ENCODE measurements at regions not wholly inside any gene's neighbourhood (a gene's known extent, or its start where the extent isn't known, plus 50 kb on each side); places are given as distances from the start of the nearest gene placed in this dataset.

DNA sequence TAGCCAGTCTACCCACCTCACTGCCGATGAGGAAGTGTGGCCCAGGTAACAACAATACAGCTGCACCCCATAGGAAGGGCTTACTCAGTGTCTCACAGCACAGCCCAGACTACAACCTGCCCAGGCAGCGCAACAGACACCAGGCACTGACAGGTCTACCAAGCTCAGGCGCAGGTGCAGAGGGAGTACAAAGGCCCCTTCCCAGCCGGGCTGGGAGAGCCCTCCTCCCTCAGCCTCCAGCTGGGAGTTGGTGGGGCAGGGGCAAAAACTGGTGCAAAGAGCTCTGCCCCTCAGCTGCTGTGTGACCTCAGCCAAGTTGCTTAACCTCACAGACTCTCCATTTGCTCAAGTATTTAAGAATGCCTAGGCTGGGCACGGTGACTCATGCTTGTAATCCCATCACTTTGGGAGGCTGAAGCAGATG lies 112.6 kb upstream of the LHX1 start:
- no peak for DNase-seq
- H3K27me3 Mint-ChIP-seq = peaks cover 33% of the 10 kb centered on the region
- no peak overlapping the region for H3K27ac Mint-ChIP-seq
- H3K9me3 Mint-ChIP-seq = no peaks in the 10 kb centered on the region
- H3K4me1 Mint-ChIP-seq = no peaks in the 10 kb centered on the region
- no peaks in the 10 kb centered on the region for H3K36me3 Mint-ChIP-seq (ENCODE audit: low read depth)
- CTCF ChIA-PET = no interaction called here
- POLR2A ChIA-PET = no interaction called here
- H3K4me3 Mint-ChIP-seq = no peak overlapping the region

- Mint-ChIP-seq H3K27ac (no peak overlapping the region), H3K4me3 (no peak overlapping the region), H3K36me3 (ENCODE audit: low read depth) (no peaks in the 10 kb centered on the region), H3K27me3 (peaks cover 33% of the 10 kb centered on the region), H3K4me1 (no peaks in the 10 kb centered on the region), H3K9me3 (no peaks in the 10 kb centered on the region)
- POLR2A ChIA-PET = no interaction called here
- CTCF ChIA-PET = interaction anchor here (0.6 kb wide), 1 partner anchor 223 kb away, joined by 4 read pairs; no protein-coding TSS in a partner anchor
- no peak for DNase-seq
Measured at GRCh38 chr17:36825113-36825512, 112.2 kb upstream of the LHX1 start.

GRCh38 chr17:36825521-36825920 lies 111.8 kb upstream of the LHX1 start:
- no peaks in the 10 kb centered on the region for H3K4me1 Mint-ChIP-seq
- H3K27ac Mint-ChIP-seq = no peak overlapping the region
- H3K36me3 Mint-ChIP-seq (ENCODE audit: low read depth) = no peaks in the 10 kb centered on the region
- H3K27me3 Mint-ChIP-seq = peaks cover 33% of the 10 kb centered on the region
- DNase-seq = no peak
- ChIA-PET POLR2A (no interaction called here), CTCF (interaction anchor here (0.6 kb wide), 1 partner anchor 224 kb away, joined by 4 read pairs; no protein-coding TSS in a partner anchor)
- no peak overlapping the region for H3K4me3 Mint-ChIP-seq
- no peaks in the 10 kb centered on the region for H3K9me3 Mint-ChIP-seq

GRCh38 chr17:36825951-36826350 lies 111.3 kb upstream of the LHX1 start:
- ChIA-PET POLR2A (no interaction called here), CTCF (interaction anchor here (1.5 kb wide), 1 partner anchor 8 kb away, joined by 3 read pairs; no protein-coding TSS in a partner anchor)
- Mint-ChIP-seq H3K27ac (no peak overlapping the region), H3K4me3 (no peak overlapping the region), H3K4me1 (no peaks in the 10 kb centered on the region), H3K36me3 (ENCODE audit: low read depth) (no peaks in the 10 kb centered on the region), H3K9me3 (no peaks in the 10 kb centered on the region), H3K27me3 (peaks cover 31% of the 10 kb centered on the region)
- no peak for DNase-seq

GRCh38 chr17:36827081-36827480 lies 110.2 kb upstream of the LHX1 start:
- Mint-ChIP-seq H3K4me1 (no peaks in the 10 kb centered on the region), H3K27ac (no peak overlapping the region), H3K36me3 (ENCODE audit: low read depth) (no peaks in the 10 kb centered on the region), H3K27me3 (peaks cover 27% of the 10 kb centered on the region), H3K9me3 (no peaks in the 10 kb centered on the region), H3K4me3 (no peak overlapping the region)
- ChIA-PET POLR2A (no interaction called here), CTCF (interaction anchor here (1.5 kb wide), 1 partner anchor 10 kb away, joined by 3 read pairs; no protein-coding TSS in a partner anchor)
- no peak for DNase-seq

- Mint-ChIP-seq H3K27ac (no peak overlapping the region), H3K36me3 (ENCODE audit: low read depth) (no peaks in the 10 kb centered on the region), H3K9me3 (no peaks in the 10 kb centered on the region), H3K4me3 (no peak overlapping the region), H3K27me3 (peaks cover 25% of the 10 kb centered on the region), H3K4me1 (no peaks in the 10 kb centered on the region)
- no peak for DNase-seq
- ChIA-PET CTCF (no interaction called here), POLR2A (no interaction called here)
Measured at GRCh38 chr17:36829676-36830075, 107.6 kb upstream of the LHX1 start.

GRCh38 chr17:36833279-36833678 lies 104.0 kb upstream of the LHX1 start:
- DNase-seq = no peak
- Mint-ChIP-seq H3K4me3 (no peak overlapping the region), H3K4me1 (no peaks in the 10 kb centered on the region), H3K9me3 (peaks cover 3% of the 10 kb centered on the region), H3K27me3 (peaks cover 5% of the 10 kb centered on the region), H3K27ac (no peak overlapping the region), H3K36me3 (ENCODE audit: low read depth) (no peaks in the 10 kb centered on the region)
- ChIA-PET CTCF (no interaction called here), POLR2A (no interaction called here)

DNA sequence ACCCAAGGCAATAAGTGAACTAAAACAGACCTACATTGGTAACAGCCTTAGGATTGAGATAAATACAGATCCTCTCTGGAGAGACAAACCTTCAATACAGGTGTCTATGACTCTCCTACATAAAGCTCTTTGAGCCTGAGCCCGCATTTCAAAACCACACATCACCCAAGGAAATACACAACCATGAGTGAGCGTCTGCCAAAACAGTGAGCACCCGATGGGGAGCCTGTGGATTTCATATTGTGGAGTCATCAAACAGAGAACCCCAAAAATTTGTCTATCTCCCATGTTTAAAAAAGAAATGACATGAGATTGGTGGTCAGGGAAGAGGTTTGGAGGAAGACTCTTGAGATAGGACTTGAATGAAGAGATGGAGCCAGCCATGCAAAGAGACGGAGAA lies 102.2 kb upstream of the LHX1 start:
- ChIA-PET POLR2A (no interaction called here), CTCF (no interaction called here)
- Mint-ChIP-seq H3K27me3 (peaks cover 6% of the 10 kb centered on the region), H3K4me1 (no peaks in the 10 kb centered on the region), H3K36me3 (ENCODE audit: low read depth) (no peaks in the 10 kb centered on the region), H3K9me3 (peaks cover 3% of the 10 kb centered on the region), H3K27ac (no peak overlapping the region), H3K4me3 (no peak overlapping the region)
- no peak for DNase-seq

DNA sequence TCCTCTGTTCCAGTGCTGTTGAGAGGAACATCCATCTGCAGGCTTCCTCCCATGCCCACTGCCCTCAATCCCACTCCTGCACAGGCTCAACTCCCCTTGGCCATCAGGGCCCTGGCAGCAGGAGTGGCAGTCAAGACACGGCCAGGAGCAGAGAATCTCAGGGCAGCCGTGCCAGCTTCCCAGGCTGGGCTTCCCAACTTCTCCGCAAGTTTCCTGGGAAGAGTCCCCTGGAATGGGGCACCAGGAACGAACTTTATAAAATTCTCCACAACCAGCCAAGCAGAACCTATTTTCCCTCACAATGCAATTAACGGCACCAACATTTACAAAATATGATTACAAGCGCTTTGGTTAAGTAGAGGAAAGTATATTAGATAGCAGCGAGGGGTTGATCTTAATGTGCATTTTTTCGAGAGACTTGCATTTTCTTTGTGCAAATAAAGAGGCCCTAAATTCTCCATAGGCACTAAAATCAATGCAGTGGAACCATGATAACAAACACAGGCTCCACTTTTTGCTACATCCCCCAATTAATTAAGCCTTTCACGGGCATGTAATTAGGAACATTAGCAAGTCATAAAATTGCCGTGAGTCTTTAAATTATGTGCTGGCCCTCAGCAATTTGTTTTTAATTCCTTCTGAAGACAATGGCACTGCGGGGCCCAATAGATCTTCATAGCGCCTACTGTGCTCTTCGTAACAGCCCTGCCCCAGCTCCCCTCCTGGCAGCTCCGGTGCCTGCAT lies 99.9 kb upstream of the LHX1 start:
- peaks cover 11% of the 10 kb centered on the region for H3K27me3 Mint-ChIP-seq
- H3K9me3 Mint-ChIP-seq = peaks cover 3% of the 10 kb centered on the region
- H3K4me1 Mint-ChIP-seq = no peaks in the 10 kb centered on the region
- H3K4me3 Mint-ChIP-seq = no peak overlapping the region
- DNase-seq = no peak
- H3K27ac Mint-ChIP-seq = no peak overlapping the region
- POLR2A ChIA-PET = no interaction called here
- CTCF ChIA-PET = interaction anchor here (0.7 kb wide), 1 partner anchor 25 kb away, joined by 3 read pairs; no protein-coding TSS in a partner anchor
- H3K36me3 Mint-ChIP-seq (ENCODE audit: low read depth) = no peaks in the 10 kb centered on the region

DNA sequence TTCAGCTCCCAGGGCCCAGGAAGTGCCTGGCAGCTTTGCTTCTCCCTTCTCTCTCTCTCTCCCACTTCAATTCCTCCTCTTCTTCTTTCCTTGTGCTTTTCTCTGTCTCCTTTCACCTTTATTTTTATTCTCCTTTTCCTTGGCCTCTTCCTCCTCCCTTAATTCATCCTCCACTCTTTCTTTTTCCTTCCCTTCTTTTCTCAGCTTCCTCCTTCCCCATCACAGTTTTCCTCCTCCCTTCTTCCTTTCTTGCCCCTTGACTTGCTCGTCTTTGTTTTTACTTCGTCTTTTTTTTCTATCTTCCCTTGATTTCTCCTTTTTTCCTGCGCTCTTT lies 99.4 kb upstream of the LHX1 start:
- Mint-ChIP-seq H3K27me3 (peaks cover 11% of the 10 kb centered on the region), H3K36me3 (ENCODE audit: low read depth) (no peaks in the 10 kb centered on the region), H3K4me3 (no peak overlapping the region), H3K4me1 (no peaks in the 10 kb centered on the region), H3K9me3 (peaks cover 3% of the 10 kb centered on the region), H3K27ac (no peak overlapping the region)
- ChIA-PET CTCF (no interaction called here), POLR2A (no interaction called here)
- DNase-seq = no peak

DNA sequence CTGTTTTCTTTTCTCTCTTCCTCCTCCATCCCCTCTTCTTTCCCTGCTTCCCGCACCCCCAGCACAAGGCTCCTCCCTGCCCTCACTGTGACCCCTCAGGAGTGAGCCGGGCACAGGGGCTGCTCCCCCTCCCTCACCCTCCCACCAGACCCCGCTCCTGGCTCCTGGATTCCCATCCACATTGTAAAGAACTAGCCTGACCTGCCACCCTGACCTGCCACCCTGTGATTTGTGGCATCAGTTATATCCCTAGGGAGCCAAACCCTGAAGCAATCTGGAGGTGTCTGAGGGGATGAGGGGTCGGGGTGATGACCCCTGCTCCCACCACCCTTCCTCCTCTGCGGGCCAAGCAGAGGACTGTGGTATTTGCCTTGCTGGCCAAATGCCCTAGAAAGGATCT lies 98.0 kb upstream of the LHX1 start:
- Mint-ChIP-seq H3K4me3 (no peak overlapping the region), H3K36me3 (ENCODE audit: low read depth) (no peaks in the 10 kb centered on the region), H3K27ac (no peak overlapping the region), H3K4me1 (no peaks in the 10 kb centered on the region), H3K27me3 (peaks cover 13% of the 10 kb centered on the region), H3K9me3 (peaks cover 3% of the 10 kb centered on the region)
- POLR2A ChIA-PET = no interaction called here
- CTCF ChIA-PET = no interaction called here
- DNase-seq = no peak

- Mint-ChIP-seq H3K27me3 (peaks cover 19% of the 10 kb centered on the region), H3K9me3 (no peaks in the 10 kb centered on the region), H3K27ac (no peak overlapping the region), H3K36me3 (ENCODE audit: low read depth) (no peaks in the 10 kb centered on the region), H3K4me1 (no peaks in the 10 kb centered on the region), H3K4me3 (no peak overlapping the region)
- POLR2A ChIA-PET = no interaction called here
- no peak for DNase-seq
- CTCF ChIA-PET = interaction anchor here (1.2 kb wide), 1 partner anchor 34 kb away, joined by 3 read pairs; no protein-coding TSS in a partner anchor
Measured at GRCh38 chr17:36840796-36841195, 96.5 kb upstream of the LHX1 start.

GRCh38 chr17:36842231-36842819 lies 95.0 kb upstream of the LHX1 start:
- no peaks in the 10 kb centered on the region for H3K4me1 Mint-ChIP-seq
- CTCF ChIA-PET = no interaction called here
- no peak overlapping the region for H3K4me3 Mint-ChIP-seq
- H3K27me3 Mint-ChIP-seq = peaks cover 19% of the 10 kb centered on the region
- DNase-seq = no peak
- POLR2A ChIA-PET = no interaction called here
- no peak overlapping the region for H3K27ac Mint-ChIP-seq
- no peaks in the 10 kb centered on the region for H3K9me3 Mint-ChIP-seq
- no peaks in the 10 kb centered on the region for H3K36me3 Mint-ChIP-seq (ENCODE audit: low read depth)
